ENCODE measurements at regions not wholly inside any gene's neighbourhood (a gene's known extent, or its start where the extent isn't known, plus 50 kb on each side); places are given as distances from the start of the nearest gene placed in this dataset.
"Not testable (repeated sequence)": the region's sequence is repeated elsewhere in the genome, so short reads cannot be mapped to it uniquely, and the experiment has no call there.

DNA sequence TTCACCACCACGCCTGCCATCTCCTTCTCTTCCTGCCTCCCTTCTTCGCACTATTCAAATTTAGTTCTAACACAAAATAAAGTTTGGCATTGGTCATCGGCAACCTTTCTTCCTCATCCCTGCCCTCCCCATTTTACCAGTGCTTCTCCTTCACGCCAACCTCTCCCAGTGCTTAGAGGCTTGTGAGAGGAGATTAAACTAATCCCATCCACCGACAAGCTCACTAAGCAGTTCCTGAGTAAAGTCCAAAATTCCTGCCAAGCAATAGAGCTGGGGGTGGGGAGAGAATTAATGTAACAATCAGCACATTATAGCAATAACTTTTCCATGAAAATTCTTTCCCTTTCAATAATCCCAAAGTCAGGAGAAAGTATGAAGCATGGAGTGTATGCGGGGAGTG, 157.4 kb upstream of the GMNC start:
- Mint-ChIP-seq H3K4me3 (no peak overlapping the region), H3K9me3 (peaks cover 6% of the 10 kb centered on the region), H3K27me3 (ENCODE audit: low read depth) (no peaks in the 10 kb centered on the region), H3K4me1 (no peaks in the 10 kb centered on the region), H3K27ac (no peak overlapping the region), H3K36me3 (ENCODE audit: low read depth) (no peaks in the 10 kb centered on the region)
- TF ChIP-seq, protein P1, sequence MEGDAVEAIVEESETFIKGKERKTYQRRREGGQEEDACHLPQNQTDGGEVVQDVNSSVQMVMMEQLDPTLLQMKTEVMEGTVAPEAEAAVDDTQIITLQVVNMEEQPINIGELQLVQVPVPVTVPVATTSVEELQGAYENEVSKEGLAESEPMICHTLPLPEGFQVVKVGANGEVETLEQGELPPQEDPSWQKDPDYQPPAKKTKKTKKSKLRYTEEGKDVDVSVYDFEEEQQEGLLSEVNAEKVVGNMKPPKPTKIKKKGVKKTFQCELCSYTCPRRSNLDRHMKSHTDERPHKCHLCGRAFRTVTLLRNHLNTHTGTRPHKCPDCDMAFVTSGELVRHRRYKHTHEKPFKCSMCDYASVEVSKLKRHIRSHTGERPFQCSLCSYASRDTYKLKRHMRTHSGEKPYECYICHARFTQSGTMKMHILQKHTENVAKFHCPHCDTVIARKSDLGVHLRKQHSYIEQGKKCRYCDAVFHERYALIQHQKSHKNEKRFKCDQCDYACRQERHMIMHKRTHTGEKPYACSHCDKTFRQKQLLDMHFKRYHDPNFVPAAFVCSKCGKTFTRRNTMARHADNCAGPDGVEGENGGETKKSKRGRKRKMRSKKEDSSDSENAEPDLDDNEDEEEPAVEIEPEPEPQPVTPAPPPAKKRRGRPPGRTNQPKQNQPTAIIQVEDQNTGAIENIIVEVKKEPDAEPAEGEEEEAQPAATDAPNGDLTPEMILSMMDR (IDR thresholded peaks at IDR 0.05; ENCODE audit: unreplicated experiment in 3 of 3): no peak

DNA sequence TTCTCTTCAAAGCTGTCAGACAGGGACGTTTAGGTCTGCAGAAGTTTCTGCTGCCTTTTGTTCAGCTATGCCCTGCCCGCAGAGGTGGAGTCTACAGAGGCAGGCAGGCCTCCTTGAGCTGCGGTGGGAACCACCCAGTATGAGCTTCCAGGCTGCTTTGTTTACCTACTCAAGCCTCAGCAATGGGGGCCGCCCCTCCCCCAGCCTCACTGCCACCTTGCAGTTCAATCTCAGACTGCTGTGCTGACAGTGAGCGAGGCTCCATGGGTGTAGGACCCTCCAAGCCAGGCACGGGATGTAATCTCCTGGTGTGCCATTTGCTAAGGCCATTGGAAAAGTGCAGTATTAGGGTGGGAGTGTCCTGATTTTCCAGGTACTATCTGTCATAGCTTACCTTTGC, 153.5 kb upstream of the GMNC start:
- H3K4me3 Mint-ChIP-seq; H3K4me1 Mint-ChIP-seq; H3K36me3 Mint-ChIP-seq (ENCODE audit: low read depth); H3K27ac Mint-ChIP-seq; H3K27me3 Mint-ChIP-seq (ENCODE audit: low read depth): not testable (repeated sequence)
- peaks cover 30% of the 10 kb centered on the region for H3K9me3 Mint-ChIP-seq

DNA sequence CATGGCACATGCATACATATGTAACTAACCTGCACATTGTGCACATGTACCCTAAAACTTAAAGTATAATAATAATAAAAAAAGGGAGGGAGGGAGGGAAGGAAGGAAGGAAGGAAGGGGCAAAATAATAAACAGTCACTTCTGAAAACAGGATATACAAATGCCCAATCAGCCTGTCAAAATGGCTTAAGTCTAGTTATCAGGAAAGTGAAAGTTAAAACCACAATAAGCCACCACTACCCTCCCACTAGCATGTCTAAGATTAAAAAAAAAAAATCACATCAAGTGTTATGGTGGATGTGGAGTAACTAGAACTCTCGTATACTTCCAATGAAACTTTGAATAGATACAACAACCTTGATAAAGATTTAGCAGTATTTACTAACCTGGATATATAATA, 145.6 kb upstream of the GMNC start:
- H3K27me3 Mint-ChIP-seq (ENCODE audit: low read depth): no peaks in the 10 kb centered on the region
- H3K4me1 Mint-ChIP-seq: no peaks in the 10 kb centered on the region
- no peak overlapping the region for H3K27ac Mint-ChIP-seq
- H3K36me3 Mint-ChIP-seq (ENCODE audit: low read depth): no peaks in the 10 kb centered on the region
- TF ChIP-seq, protein P1 (IDR thresholded peaks at IDR 0.05; ENCODE audit: unreplicated experiment in 3 of 3): no peak
- peaks cover 16% of the 10 kb centered on the region for H3K9me3 Mint-ChIP-seq
- no peak overlapping the region for H3K4me3 Mint-ChIP-seq

DNA sequence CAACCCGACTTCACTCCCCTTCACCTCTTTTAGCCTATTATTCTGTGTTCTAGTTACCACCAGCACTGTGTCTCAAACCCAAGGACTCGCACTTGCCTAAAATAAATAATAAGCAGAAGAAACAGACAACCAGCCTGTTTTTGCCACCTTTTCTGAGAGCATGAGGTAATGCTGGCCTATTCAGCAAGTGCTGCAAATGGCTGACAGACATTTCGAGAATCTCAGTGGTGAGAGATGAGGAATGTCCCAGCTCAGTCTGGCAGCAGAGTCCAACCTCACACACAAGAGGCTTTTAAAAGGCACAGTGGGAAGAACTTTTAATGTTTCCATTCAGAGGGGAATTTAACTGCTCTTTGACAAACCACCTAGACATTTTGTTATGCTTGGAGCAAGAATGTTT, 143.3 kb upstream of the GMNC start:
- Mint-ChIP-seq H3K36me3 (ENCODE audit: low read depth) (no peaks in the 10 kb centered on the region), H3K27me3 (ENCODE audit: low read depth) (no peaks in the 10 kb centered on the region), H3K4me3 (no peak overlapping the region), H3K9me3 (peaks cover 3% of the 10 kb centered on the region), H3K27ac (no peak overlapping the region), H3K4me1 (no peaks in the 10 kb centered on the region)
- TF ChIP-seq, protein P1 (IDR thresholded peaks at IDR 0.05; ENCODE audit: unreplicated experiment in 3 of 3): no peak

DNA sequence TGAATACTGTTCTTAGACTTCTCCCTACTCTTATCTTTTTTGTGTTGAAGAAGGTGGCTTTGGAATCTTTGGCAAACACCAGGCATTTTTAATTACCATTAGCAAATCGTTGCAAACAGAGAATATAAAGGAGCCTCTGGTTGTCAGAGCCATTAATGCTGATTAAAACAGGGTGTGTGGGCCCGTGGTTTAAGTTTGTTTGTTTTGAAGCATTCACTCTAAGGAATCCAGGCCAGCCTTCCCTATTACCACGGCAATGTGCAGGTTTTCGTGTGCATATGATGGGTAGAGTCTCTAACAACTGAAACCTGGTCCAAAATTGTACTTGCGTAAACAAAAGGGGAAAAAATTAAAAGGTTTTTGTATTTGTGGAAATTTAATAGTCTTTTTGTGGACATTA, 141.2 kb upstream of the GMNC start:
- Mint-ChIP-seq H3K4me1 (no peaks in the 10 kb centered on the region), H3K4me3 (no peak overlapping the region), H3K36me3 (ENCODE audit: low read depth) (no peaks in the 10 kb centered on the region), H3K27ac (no peak overlapping the region), H3K27me3 (ENCODE audit: low read depth) (no peaks in the 10 kb centered on the region), H3K9me3 (no peaks in the 10 kb centered on the region)
- TF ChIP-seq, protein P1 (IDR thresholded peaks at IDR 0.05; ENCODE audit: unreplicated experiment in 3 of 3): no peak

DNA sequence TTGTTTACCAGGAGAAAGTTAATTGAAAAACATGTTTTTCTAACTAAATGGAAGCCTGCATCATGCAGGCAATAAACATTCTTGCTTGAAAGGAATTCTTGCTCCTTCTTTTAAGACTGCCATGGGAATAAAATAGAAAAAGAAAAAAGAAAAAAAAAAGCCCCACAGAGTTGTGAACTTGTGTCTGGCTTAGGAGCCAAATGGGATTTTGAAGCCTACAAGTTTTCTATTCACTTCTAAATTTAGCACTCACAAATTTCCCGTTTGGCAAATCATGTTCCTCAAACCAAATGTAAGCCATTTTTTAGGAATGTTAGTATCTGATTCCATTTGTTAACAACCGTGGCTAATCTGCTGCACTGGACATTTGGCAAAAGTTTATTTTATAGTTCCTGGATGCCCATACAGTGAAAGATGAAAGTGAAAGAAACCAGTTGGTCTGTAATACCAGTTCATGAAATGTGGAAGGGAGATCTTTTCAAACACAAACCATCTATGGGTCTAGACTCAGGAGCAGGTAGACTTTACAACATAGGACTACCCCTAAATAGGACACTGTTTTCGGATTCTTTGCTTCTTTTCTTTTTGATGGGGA, 133.8 kb upstream of the GMNC start:
- no peak overlapping the region for H3K4me3 Mint-ChIP-seq

More for the DNA sequence above, 133.8 kb upstream of the GMNC start:
- Mint-ChIP-seq H3K27ac (no peak overlapping the region), H3K9me3 (no peaks in the 10 kb centered on the region), H3K4me1 (peaks cover 6% of the 10 kb centered on the region), H3K27me3 (ENCODE audit: low read depth) (no peaks in the 10 kb centered on the region), H3K36me3 (ENCODE audit: low read depth) (no peaks in the 10 kb centered on the region)
- TF ChIP-seq, protein P1 (IDR thresholded peaks at IDR 0.05; ENCODE audit: unreplicated experiment in 3 of 3): no peak

Data from nephron (organoid).